Activated naive CD4-positive, alpha-beta T cell treated with Interleukin-2 at 50 U/mL for 16 hours (primary cell): ENCODE measurements at regions not wholly inside any gene's neighbourhood (a gene's known extent, or its start where the extent isn't known, plus 50 kb on each side); places are given as distances from the start of the nearest gene placed in this dataset.

Experiments
- DNase-seq: peaks from one replicate; pipeline ENCODE4 v3.0.0-alpha.2; 2020

- no peak for DNase-seq
These were observed 52.9 kb upstream of the SLC28A3 start for GRCh38 chr9:84393266-84393950.

GRCh38 chr9:84394036-84394435 is 53.5 kb upstream of the SLC28A3 start:
- DNase-seq = no peak

- DNase-seq = peak; percentile 64
These were observed 56.7 kb upstream of the SLC28A3 start for GRCh38 chr9:84397151-84397728.

GRCh38 chr9:84397822-84398221 is 57.3 kb upstream of the SLC28A3 start:
- DNase-seq = no peak

GRCh38 chr9:84402517-84402916 is 62.0 kb upstream of the SLC28A3 start:
- no peak for DNase-seq

GRCh38 chr9:84403288-84403687 is 62.7 kb upstream of the SLC28A3 start:
- no peak for DNase-seq

- DNase-seq = no peak
These were observed 63.6 kb upstream of the SLC28A3 start for GRCh38 chr9:84404095-84404686.

- DNase-seq = no peak
These were observed 65.1 kb upstream of the SLC28A3 start for GRCh38 chr9:84405667-84406066.

- DNase-seq = no peak
These were observed 67.9 kb upstream of the SLC28A3 start for GRCh38 chr9:84408416-84408815.

GRCh38 chr9:84411683-84412267 is 71.2 kb upstream of the SLC28A3 start:
- no peak for DNase-seq

GRCh38 chr9:84412654-84413053 is 72.1 kb upstream of the SLC28A3 start:
- DNase-seq = no peak

- no peak for DNase-seq
These were observed 72.7 kb upstream of the SLC28A3 start for GRCh38 chr9:84413301-84413700.

- DNase-seq = no peak
These were observed 78.6 kb upstream of the SLC28A3 start for GRCh38 chr9:84419031-84419602.

GRCh38 chr9:84424931-84425330 is 84.4 kb upstream of the SLC28A3 start:
- DNase-seq = no peak

- DNase-seq = no peak
These were observed 92.2 kb upstream of the SLC28A3 start for GRCh38 chr9:84432746-84433145.

- no peak for DNase-seq
These were observed 95.3 kb upstream of the SLC28A3 start for GRCh38 chr9:84435902-84436301.

- DNase-seq = no peak
These were observed 96.0 kb upstream of the SLC28A3 start for GRCh38 chr9:84436386-84437109.

GRCh38 chr9:84438391-84438790 is 97.8 kb upstream of the SLC28A3 start:
- no peak for DNase-seq

- DNase-seq = no peak
These were observed 98.7 kb upstream of the SLC28A3 start for GRCh38 chr9:84439250-84439649.

- no peak for DNase-seq
These were observed 102.2 kb upstream of the SLC28A3 start for GRCh38 chr9:84442712-84443111.

GRCh38 chr9:84445737-84446136 is 105.2 kb upstream of the SLC28A3 start:
- no peak for DNase-seq

GRCh38 chr9:84447305-84447704 is 106.7 kb upstream of the SLC28A3 start:
- DNase-seq = no peak

GRCh38 chr9:84450029-84450428 is 109.5 kb upstream of the SLC28A3 start:
- no peak for DNase-seq
